Body of pancreas (tissue), 4 donors: ENCODE measurements at regions not wholly inside any gene's neighbourhood (a gene's known extent, or its start where the extent isn't known, plus 50 kb on each side); places are given as distances from the start of the nearest gene placed in this dataset.
"Not testable (repeated sequence)": the region's sequence is repeated elsewhere in the genome, so short reads cannot be mapped to it uniquely, and the experiment has no call there.

ENCODE experiments used
- POLR2A ChIP-seq, 3 donors: fragments of 450-650 bp; IDR thresholded peaks; one replicate each; pipeline ENCODE4 v1.6.1; 2016; ENCODE audit warnings: antibody characterized with exemption in 3 of 3, mild to moderate bottlenecking in 2 of 3
- TF ChIP-seq, protein P1 (sequence below), 7 experiments: fragments of 450-650 bp in 4 of 7; fragments of 200-600 bp in 3 of 7; sonication (generic) in 3 of 7; IDR thresholded peaks; one replicate each; pipeline ENCODE4 v1.5.1; 2016 to 2019; ENCODE audit warnings: antibody characterized with exemption in 7 of 7

- TF ChIP-seq, protein P1, sequence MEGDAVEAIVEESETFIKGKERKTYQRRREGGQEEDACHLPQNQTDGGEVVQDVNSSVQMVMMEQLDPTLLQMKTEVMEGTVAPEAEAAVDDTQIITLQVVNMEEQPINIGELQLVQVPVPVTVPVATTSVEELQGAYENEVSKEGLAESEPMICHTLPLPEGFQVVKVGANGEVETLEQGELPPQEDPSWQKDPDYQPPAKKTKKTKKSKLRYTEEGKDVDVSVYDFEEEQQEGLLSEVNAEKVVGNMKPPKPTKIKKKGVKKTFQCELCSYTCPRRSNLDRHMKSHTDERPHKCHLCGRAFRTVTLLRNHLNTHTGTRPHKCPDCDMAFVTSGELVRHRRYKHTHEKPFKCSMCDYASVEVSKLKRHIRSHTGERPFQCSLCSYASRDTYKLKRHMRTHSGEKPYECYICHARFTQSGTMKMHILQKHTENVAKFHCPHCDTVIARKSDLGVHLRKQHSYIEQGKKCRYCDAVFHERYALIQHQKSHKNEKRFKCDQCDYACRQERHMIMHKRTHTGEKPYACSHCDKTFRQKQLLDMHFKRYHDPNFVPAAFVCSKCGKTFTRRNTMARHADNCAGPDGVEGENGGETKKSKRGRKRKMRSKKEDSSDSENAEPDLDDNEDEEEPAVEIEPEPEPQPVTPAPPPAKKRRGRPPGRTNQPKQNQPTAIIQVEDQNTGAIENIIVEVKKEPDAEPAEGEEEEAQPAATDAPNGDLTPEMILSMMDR (IDR thresholded peaks at IDR 0.05), result not testable (repeated sequence)
- TF ChIP-seq POLR2A (IDR thresholded peaks at IDR 0.05), result not testable (repeated sequence)
Measured at GRCh38 chr1:30155698-30156097, 567.7 kb downstream of the MATN1 start.
